ENCODE measurements at regions not wholly inside any gene's neighbourhood (a gene's known extent, or its start where the extent isn't known, plus 50 kb on each side); places are given as distances from the start of the nearest gene placed in this dataset.

DNA sequence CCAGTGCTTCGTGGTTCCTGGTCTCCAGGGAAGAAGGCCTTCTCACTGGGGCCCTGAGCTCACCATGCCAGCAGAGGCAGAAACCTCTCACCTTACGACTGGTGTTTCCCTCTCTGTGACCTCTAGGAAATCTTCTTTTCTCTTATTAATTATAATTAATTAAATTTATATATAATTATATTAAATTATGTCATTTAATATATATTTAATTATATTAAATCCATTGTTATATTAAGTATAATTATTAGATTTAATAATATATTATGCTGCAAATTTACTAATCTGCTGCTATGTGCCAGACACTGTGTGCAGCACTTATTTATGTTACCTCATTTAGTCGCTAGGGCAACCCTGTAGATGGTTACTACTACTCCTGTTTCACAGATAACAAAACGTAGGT lies 70.3 kb upstream of the MBIP start:
- ChIA-PET CTCF (interaction anchor here (0.5 to 0.8 kb wide), 2 partner anchors 163 to 515 kb away, joined by 3 read pairs; no protein-coding TSS in a partner anchor), POLR2A (ENCODE audit: unreplicated experiment) (interaction anchor here (0.6 kb wide), 1 partner anchor 201 kb away, joined by 8 read pairs; no protein-coding TSS in a partner anchor)
- Histone ChIP-seq H3K4me3 (ENCODE audit: insufficient read depth, low read depth, low read length) (no peak overlapping the region), H4K20me1 (ENCODE audit: insufficient read depth, low read length) (no peaks in the 10 kb centered on the region), H3K4me1 (ENCODE audit: control insufficient read depth, insufficient read depth, low read length) (no peaks in the 10 kb centered on the region), H2BK15ac (ENCODE audit: low read depth, low read length) (no peak overlapping the region), H3K23ac (ENCODE audit: low read depth, low read length) (no peak overlapping the region), H3K27me3 (ENCODE audit: control insufficient read depth, insufficient read depth, low read length) (no peaks in the 10 kb centered on the region), H3K4ac (ENCODE audit: low read depth, low read length) (no peak overlapping the region), H3K9me1 (ENCODE audit: insufficient read depth, low read length) (no peaks in the 10 kb centered on the region), H3K18ac (ENCODE audit: low read depth, low read length) (no peak overlapping the region), H2BK120ac (ENCODE audit: low read depth, low read length) (no peak overlapping the region), H3K9me3 (ENCODE audit: control insufficient read depth, insufficient read depth, low read length) (no peaks in the 10 kb centered on the region), H2AK9ac (replicated peaks; ENCODE audit: low read depth, low read length, poor library complexity) (no peak overlapping the region), H3K27ac (ENCODE audit: insufficient read depth, low read length) (no peak overlapping the region), H3K79me1 (ENCODE audit: low read depth in 1 of 2, low read length in 2 of 2) (no peaks in the 10 kb centered on the region), H4K8ac (ENCODE audit: low read depth in 2 of 2, low read length in 2 of 2) (no peak overlapping the region), H3K14ac (replicated peaks; ENCODE audit: low read depth, low read length) (no peak overlapping the region), H2AFZ (replicated peaks; ENCODE audit: low read length, poor library complexity) (no peak overlapping the region), H2BK5ac (ENCODE audit: low read depth, low read length, poor library complexity, severe bottlenecking) (no peak overlapping the region), H3K9ac (ENCODE audit: low read depth, low read length) (no peak overlapping the region), H2AK5ac (ENCODE audit: low read depth, low read length) (no peak overlapping the region), H2BK20ac (ENCODE audit: low read depth, low read length) (no peak overlapping the region), H4K5ac (ENCODE audit: low read depth, low read length) (no peak overlapping the region), H4K91ac (ENCODE audit: insufficient read depth, low read depth, low read length) (no peak overlapping the region), H3K56ac (ENCODE audit: extremely low read depth, insufficient read depth, low read length) (no peak overlapping the region), H3K4me2 (ENCODE audit: low read depth, low read length) (no peak overlapping the region), H3K36me3 (ENCODE audit: control insufficient read depth, insufficient read depth, low read length) (no peaks in the 10 kb centered on the region)
- intact Hi-C loops (cut with micrococcal nuclease) (no loop called here), in situ Hi-C loops (cut with MboI; ENCODE audit: low sequenced_read_pairs) (no loop called here), dilution Hi-C loops (cut with HindIII; ENCODE audit: low sequenced_read_pairs, unreplicated experiment) (no loop called here)
- TF ChIP-seq, protein P1, sequence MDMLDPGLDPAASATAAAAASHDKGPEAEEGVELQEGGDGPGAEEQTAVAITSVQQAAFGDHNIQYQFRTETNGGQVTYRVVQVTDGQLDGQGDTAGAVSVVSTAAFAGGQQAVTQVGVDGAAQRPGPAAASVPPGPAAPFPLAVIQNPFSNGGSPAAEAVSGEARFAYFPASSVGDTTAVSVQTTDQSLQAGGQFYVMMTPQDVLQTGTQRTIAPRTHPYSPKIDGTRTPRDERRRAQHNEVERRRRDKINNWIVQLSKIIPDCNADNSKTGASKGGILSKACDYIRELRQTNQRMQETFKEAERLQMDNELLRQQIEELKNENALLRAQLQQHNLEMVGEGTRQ (IDR thresholded peaks at IDR 0.05; ENCODE audit: low read depth, low read length), result no peak
- TF ChIP-seq, protein P2, sequence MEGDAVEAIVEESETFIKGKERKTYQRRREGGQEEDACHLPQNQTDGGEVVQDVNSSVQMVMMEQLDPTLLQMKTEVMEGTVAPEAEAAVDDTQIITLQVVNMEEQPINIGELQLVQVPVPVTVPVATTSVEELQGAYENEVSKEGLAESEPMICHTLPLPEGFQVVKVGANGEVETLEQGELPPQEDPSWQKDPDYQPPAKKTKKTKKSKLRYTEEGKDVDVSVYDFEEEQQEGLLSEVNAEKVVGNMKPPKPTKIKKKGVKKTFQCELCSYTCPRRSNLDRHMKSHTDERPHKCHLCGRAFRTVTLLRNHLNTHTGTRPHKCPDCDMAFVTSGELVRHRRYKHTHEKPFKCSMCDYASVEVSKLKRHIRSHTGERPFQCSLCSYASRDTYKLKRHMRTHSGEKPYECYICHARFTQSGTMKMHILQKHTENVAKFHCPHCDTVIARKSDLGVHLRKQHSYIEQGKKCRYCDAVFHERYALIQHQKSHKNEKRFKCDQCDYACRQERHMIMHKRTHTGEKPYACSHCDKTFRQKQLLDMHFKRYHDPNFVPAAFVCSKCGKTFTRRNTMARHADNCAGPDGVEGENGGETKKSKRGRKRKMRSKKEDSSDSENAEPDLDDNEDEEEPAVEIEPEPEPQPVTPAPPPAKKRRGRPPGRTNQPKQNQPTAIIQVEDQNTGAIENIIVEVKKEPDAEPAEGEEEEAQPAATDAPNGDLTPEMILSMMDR (conservative IDR thresholded peaks at IDR 0.05; ENCODE audit: low read depth, low read length), result no peak
- no peak for TF ChIP-seq CEBPB (IDR thresholded peaks at IDR 0.05; ENCODE audit: low read depth, low read length)
- no peak for TF ChIP-seq CHD1 (IDR thresholded peaks at IDR 0.05; ENCODE audit: low read depth, low read length)
- no peak for TF ChIP-seq FOS (IDR thresholded peaks at IDR 0.05; ENCODE audit: low read depth, low read length)
- TF ChIP-seq POLR2A (IDR thresholded peaks at IDR 0.05; ENCODE audit: low read depth, low read length), result no peak
- TF ChIP-seq RCOR1 (IDR thresholded peaks at IDR 0.05; ENCODE audit: insufficient replicate concordance, low read length), result no peak
- TF ChIP-seq RAD21 (IDR thresholded peaks at IDR 0.05; ENCODE audit: low read length), result no peak
- TF ChIP-seq, protein P3, sequence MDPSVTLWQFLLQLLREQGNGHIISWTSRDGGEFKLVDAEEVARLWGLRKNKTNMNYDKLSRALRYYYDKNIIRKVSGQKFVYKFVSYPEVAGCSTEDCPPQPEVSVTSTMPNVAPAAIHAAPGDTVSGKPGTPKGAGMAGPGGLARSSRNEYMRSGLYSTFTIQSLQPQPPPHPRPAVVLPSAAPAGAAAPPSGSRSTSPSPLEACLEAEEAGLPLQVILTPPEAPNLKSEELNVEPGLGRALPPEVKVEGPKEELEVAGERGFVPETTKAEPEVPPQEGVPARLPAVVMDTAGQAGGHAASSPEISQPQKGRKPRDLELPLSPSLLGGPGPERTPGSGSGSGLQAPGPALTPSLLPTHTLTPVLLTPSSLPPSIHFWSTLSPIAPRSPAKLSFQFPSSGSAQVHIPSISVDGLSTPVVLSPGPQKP (IDR thresholded peaks at IDR 0.05; ENCODE audit: borderline replicate concordance, low read depth, low read length), result no peak
- no peak for TF ChIP-seq MAZ (IDR thresholded peaks at IDR 0.05; ENCODE audit: borderline replicate concordance, low read depth, low read length)
- no peak for TF ChIP-seq MAFK (IDR thresholded peaks at IDR 0.05; ENCODE audit: low read depth, low read length)
- TF ChIP-seq RFX5 (IDR thresholded peaks at IDR 0.05; ENCODE audit: low read depth, low read length), result no peak
- no peak for TF ChIP-seq NFE2L2 (IDR thresholded peaks at IDR 0.05; ENCODE audit: low read depth, low read length)
- no peak for TF ChIP-seq MXI1 (IDR thresholded peaks at IDR 0.05; ENCODE audit: borderline replicate concordance, low read depth, low read length)
- TF ChIP-seq BHLHE40 (IDR thresholded peaks at IDR 0.05; ENCODE audit: low read depth, low read length), result no peak
- TF ChIP-seq SMC3 (IDR thresholded peaks at IDR 0.05; ENCODE audit: low read depth, low read length), result no peak
- ATAC-seq (ENCODE audit: low read depth) (no peak), DNase-seq (no peak)
- BruUV-seq (replicated peaks), result no TSS peak
- WGBS, 2 experiments (ENCODE audit: extremely low coverage in 2 of 2, insufficient read length in 1 of 2), result no CpG with 5 or more reads among the region's 4 CpGs
